Large intestine (tissue), 3 donors: ENCODE measurements at regions not wholly inside any gene's neighbourhood (a gene's known extent, or its start where the extent isn't known, plus 50 kb on each side); places are given as distances from the start of the nearest gene placed in this dataset.

Experiments used
- DNase-seq, 2 donors: peaks; one replicate each; pipeline versions ENCODE4 v3.0.0 to v3.0.0-alpha.2; 2013
- H3K27ac ChIP-seq: one replicate; pipeline ENCODE4 v1.5.1; 2013; ENCODE audit warnings: low read length
- H3K27me3 ChIP-seq: 2 replicates; pipeline ENCODE4 v1.6.1; 2013; ENCODE audit warnings: low read length; ENCODE audit not compliant: control insufficient read depth, insufficient read depth
- H3K36me3 ChIP-seq: 2 replicates; pipeline ENCODE4 v1.6.1; 2013; ENCODE audit warnings: low read length; ENCODE audit not compliant: control insufficient read depth, insufficient read depth
- H3K4me1 ChIP-seq: one replicate; pipeline ENCODE4 v1.6.1; 2013; ENCODE audit warnings: low read length; ENCODE audit not compliant: control insufficient read depth, insufficient read depth
- H3K4me3 ChIP-seq: one replicate; pipeline ENCODE4 v1.5.1; 2013; ENCODE audit warnings: low read length
- H3K9me3 ChIP-seq: one replicate; pipeline ENCODE4 v1.6.1; 2013; ENCODE audit warnings: mild to moderate bottlenecking, low read depth, low read length, moderate library complexity; ENCODE audit not compliant: control insufficient read depth
- WGBS: methylation state at CpG from one replicate; pipeline ENCODE4 v1.1.5; 2013; ENCODE audit warnings: low lambda C conversion rate; ENCODE audit not compliant: insufficient coverage; 5-methylcytosine and 5-hydroxymethylcytosine counted together

DNA sequence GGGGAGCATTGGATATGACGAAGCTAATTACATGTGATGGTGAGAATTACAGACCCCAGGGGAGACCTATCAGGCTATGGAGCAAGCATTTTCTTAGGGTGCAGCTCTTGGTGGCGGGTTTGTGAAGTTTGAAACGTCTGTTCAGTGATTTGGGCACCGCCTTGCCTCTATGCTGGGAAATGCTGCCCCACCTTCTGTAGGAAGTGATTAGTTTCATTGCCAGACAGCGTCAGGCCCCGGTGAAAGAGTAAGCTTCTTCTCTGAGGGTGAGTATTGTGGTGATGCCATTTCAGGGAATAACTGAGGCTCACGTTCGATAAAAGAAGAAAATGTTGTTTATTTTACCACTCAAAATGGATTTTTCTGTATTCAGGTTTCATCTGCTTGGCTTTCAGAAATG lies 186.2 kb upstream of the CDH2 start:
- H3K36me3 ChIP-seq = no peaks in the 10 kb centered on the region
- 100% methylated on average over 1 of the region's 8 CpGs for WGBS
- DNase-seq = no peak
- H3K27ac ChIP-seq = no peak overlapping the region
- H3K27me3 ChIP-seq = no peaks in the 10 kb centered on the region
- H3K4me3 ChIP-seq = no peak overlapping the region
- no peaks in the 10 kb centered on the region for H3K4me1 ChIP-seq
- no peaks in the 10 kb centered on the region for H3K9me3 ChIP-seq

GRCh38 chr18:28359176-28359575 lies 182.2 kb upstream of the CDH2 start:
- H3K36me3 ChIP-seq = no peaks in the 10 kb centered on the region
- H3K27me3 ChIP-seq = no peaks in the 10 kb centered on the region
- DNase-seq = no peak
- H3K9me3 ChIP-seq = no peaks in the 10 kb centered on the region
- no peak overlapping the region for H3K4me3 ChIP-seq
- H3K4me1 ChIP-seq = no peaks in the 10 kb centered on the region
- no peak overlapping the region for H3K27ac ChIP-seq
- WGBS = 77% methylated on average over 2 of the region's 4 CpGs

DNA sequence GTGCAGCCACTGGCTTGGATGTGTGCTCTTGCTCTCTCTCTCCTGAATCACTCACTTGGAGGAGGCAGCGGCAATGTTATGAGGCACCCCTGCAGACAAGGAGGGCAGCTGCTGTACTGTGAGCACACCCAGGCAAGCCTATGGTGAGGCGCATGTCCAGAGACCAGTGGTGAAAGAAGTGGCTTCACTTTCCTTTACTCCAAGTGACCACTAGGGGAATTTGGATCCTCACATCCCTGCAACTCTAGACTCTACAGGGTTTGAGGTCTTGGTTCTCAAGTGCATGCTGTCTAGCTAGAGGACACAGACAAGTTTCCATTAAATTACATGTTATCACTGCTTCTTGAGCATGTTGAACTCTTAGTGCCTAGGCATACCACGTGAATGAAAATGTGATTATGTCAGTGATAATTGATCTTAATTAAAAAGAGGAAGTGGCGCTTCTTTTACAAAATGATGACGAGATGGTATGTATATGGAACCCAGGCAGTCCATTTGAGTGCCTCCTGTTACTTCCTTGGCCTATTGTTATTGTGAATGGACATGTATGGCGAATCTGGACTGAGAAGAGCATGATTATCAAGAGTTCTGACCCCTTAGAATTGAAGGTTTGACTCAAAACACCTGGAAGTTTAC lies 181.0 kb upstream of the CDH2 start:
- Histone ChIP-seq H3K9me3 (no peaks in the 10 kb centered on the region), H3K4me1 (no peaks in the 10 kb centered on the region), H3K4me3 (no peak overlapping the region), H3K27ac (no peak overlapping the region), H3K36me3 (no peaks in the 10 kb centered on the region), H3K27me3 (no peaks in the 10 kb centered on the region)
- no peak for DNase-seq
- WGBS = 57% methylated on average over 1 of the region's 6 CpGs

- Histone ChIP-seq H3K9me3 (no peaks in the 10 kb centered on the region), H3K4me1 (no peaks in the 10 kb centered on the region), H3K27me3 (no peaks in the 10 kb centered on the region), H3K27ac (no peak overlapping the region), H3K36me3 (no peaks in the 10 kb centered on the region), H3K4me3 (no peak overlapping the region)
- WGBS = no CpG with 5 or more reads among the region's 7 CpGs
- no peak for DNase-seq
These were observed 173.9 kb upstream of the CDH2 start for GRCh38 chr18:28350821-28351220.

GRCh38 chr18:28342231-28342630 lies 165.3 kb upstream of the CDH2 start:
- H3K4me3 ChIP-seq = no peak overlapping the region
- no peak for DNase-seq
- 100% methylated on average over 1 of the region's 1 CpG for WGBS
- H3K27ac ChIP-seq = no peak overlapping the region
- H3K27me3 ChIP-seq = no peaks in the 10 kb centered on the region
- no peaks in the 10 kb centered on the region for H3K4me1 ChIP-seq
- H3K36me3 ChIP-seq = no peaks in the 10 kb centered on the region
- H3K9me3 ChIP-seq = no peaks in the 10 kb centered on the region

DNA sequence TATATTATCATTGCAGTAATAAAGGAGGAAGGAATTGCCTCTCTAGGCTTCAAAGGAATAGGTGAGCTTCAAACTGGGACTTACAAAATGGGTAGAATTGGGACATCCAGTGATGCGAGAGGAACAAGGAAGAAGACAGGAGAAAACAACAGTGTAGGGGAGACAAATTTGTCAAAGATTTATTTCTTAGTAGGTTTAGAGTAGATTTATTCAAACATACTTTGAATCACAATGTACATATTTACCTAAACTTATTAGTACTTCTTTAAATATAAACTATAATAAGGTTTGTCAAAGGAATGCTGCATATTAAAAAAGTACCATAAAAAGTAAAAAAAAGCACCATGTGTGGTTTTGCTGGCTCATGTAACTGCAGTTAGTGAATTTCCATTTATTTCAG lies 161.4 kb upstream of the CDH2 start:
- Histone ChIP-seq H3K4me3 (no peak overlapping the region), H3K36me3 (no peaks in the 10 kb centered on the region), H3K4me1 (no peaks in the 10 kb centered on the region), H3K27me3 (no peaks in the 10 kb centered on the region), H3K27ac (no peak overlapping the region), H3K9me3 (no peaks in the 10 kb centered on the region)
- 75% methylated on average over 1 of the region's 1 CpG for WGBS
- DNase-seq = no peak

GRCh38 chr18:28334516-28334915 lies 157.6 kb upstream of the CDH2 start:
- no CpG with 5 or more reads among the region's 1 CpG for WGBS
- Histone ChIP-seq H3K27ac (no peak overlapping the region), H3K4me1 (no peaks in the 10 kb centered on the region), H3K9me3 (no peaks in the 10 kb centered on the region), H3K36me3 (no peaks in the 10 kb centered on the region), H3K4me3 (no peak overlapping the region), H3K27me3 (no peaks in the 10 kb centered on the region)
- DNase-seq = no peak

DNA sequence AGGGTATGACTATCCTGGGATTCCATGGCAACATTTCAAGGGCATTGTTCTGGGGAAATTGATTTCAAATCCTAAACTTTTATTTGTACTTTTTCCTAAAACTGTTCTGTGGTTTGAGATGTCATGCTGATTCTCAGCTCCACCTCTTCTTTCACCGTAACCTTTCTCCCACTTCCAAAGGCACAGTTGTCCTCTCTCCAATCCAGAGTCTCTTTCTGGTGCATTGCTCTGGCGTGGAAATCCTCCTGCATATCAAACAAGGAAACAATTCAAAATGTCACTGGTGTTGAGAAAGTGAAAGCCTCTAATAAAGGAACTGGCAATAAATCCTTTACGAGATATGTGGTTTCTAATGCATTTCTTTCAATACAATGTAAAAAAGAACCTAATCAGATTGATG lies 155.1 kb upstream of the CDH2 start:
- Histone ChIP-seq H3K27ac (no peak overlapping the region), H3K4me1 (no peaks in the 10 kb centered on the region), H3K27me3 (no peaks in the 10 kb centered on the region), H3K4me3 (no peak overlapping the region), H3K9me3 (no peaks in the 10 kb centered on the region), H3K36me3 (no peaks in the 10 kb centered on the region)
- 88% methylated on average over 2 of the region's 3 CpGs for WGBS
- no peak for DNase-seq

- no peaks in the 10 kb centered on the region for H3K27me3 ChIP-seq
- no peak overlapping the region for H3K27ac ChIP-seq
- no peaks in the 10 kb centered on the region for H3K4me1 ChIP-seq
- WGBS = 71% methylated on average over 3 of the region's 4 CpGs
- no peak overlapping the region for H3K4me3 ChIP-seq
- no peaks in the 10 kb centered on the region for H3K9me3 ChIP-seq
- H3K36me3 ChIP-seq = no peaks in the 10 kb centered on the region
- DNase-seq = no peak
These were observed 154.6 kb upstream of the CDH2 start for GRCh38 chr18:28331551-28331950.

DNA sequence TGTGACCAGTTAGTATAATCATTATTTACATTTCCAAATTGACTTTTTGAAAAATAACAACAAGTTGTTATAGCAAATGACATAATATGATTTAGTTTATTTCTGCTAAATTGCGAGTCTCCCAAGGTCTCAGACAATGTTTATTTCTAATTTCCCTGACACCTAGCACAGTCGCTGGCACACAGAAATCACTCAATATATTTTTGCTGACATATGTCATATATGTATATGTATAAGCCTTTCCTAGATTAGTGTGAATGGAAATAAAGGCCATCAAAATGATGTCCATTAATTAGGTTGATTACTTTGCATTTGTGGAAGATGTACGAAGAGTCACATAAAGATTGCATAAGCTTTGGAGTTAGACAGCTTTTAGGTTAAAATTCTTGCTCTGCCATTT lies 136.7 kb upstream of the CDH2 start:
- no peaks in the 10 kb centered on the region for H3K4me1 ChIP-seq
- H3K27me3 ChIP-seq = no peaks in the 10 kb centered on the region
- H3K36me3 ChIP-seq = no peaks in the 10 kb centered on the region
- no peak for DNase-seq
- H3K9me3 ChIP-seq = no peaks in the 10 kb centered on the region
- H3K27ac ChIP-seq = no peak overlapping the region
- H3K4me3 ChIP-seq = no peak overlapping the region
- WGBS = 83% methylated on average over 1 of the region's 3 CpGs

DNA sequence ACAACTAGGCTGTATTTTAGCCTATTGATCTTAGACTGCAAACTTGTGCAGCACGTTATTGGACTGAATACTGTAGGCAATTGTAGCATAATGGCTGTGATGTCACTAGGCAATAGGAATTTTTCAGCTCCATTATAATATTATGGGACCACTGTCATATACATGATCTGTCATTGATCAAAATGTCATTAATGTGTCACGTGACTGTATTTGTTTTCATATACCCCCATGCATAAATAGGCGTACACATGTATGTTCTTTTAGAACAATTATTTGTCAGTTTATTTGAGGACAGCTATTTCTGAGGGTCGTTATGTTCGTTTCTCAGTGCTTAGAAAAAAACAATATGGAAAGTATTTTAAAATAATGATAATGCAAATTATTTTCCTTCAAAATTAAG lies 111.9 kb upstream of the CDH2 start:
- Histone ChIP-seq H3K27ac (no peak overlapping the region), H3K9me3 (no peaks in the 10 kb centered on the region), H3K27me3 (no peaks in the 10 kb centered on the region), H3K4me3 (no peak overlapping the region), H3K4me1 (no peaks in the 10 kb centered on the region), H3K36me3 (no peaks in the 10 kb centered on the region)
- WGBS = 100% methylated on average over 2 of the region's 5 CpGs
- no peak for DNase-seq
